ENCODE measurements at regions not wholly inside any gene's neighbourhood (a gene's known extent, or its start where the extent isn't known, plus 50 kb on each side); places are given as distances from the start of the nearest gene placed in this dataset.

GRCh38 chr4:153909672-153910071 lies 120.8 kb upstream of the SFRP2 start:
- no peaks in the 10 kb centered on the region for H3K79me2 ChIP-seq (ENCODE audit: insufficient read depth, low read depth)
- TF ChIP-seq CTCF (conservative IDR thresholded peaks at IDR 0.05; ENCODE audit: low read depth, low read length), result no peak
- H4K20me1 ChIP-seq (ENCODE audit: insufficient read depth), result no peaks in the 10 kb centered on the region
- no peaks in the 10 kb centered on the region for H3K27me3 ChIP-seq (ENCODE audit: insufficient read depth, low read depth)
- no peak overlapping the region for H3K4me3 ChIP-seq (IDR thresholded peaks at IDR 0.05; ENCODE audit: insufficient read depth, low read depth, low read length)
- peaks cover 12% of the 10 kb centered on the region for H3K4me1 ChIP-seq (ENCODE audit: low read depth, poor library complexity, severe bottlenecking)
- no peaks in the 10 kb centered on the region for H3K36me3 ChIP-seq (ENCODE audit: insufficient read depth)
- no peak overlapping the region for H3K27ac ChIP-seq
- H2AFZ ChIP-seq (ENCODE audit: low read depth), result no peak overlapping the region
- H3K4me2 ChIP-seq, result no peak overlapping the region
- H3K9ac ChIP-seq, result no peak overlapping the region

GRCh38 chr4:153906231-153906630 lies 117.3 kb upstream of the SFRP2 start:
- H3K9ac ChIP-seq, result no peak overlapping the region
- no peaks in the 10 kb centered on the region for H3K27me3 ChIP-seq (ENCODE audit: insufficient read depth, low read depth)
- no peak overlapping the region for H3K4me3 ChIP-seq (IDR thresholded peaks at IDR 0.05; ENCODE audit: insufficient read depth, low read depth, low read length)
- H2AFZ ChIP-seq (ENCODE audit: low read depth), result no peak overlapping the region
- H3K4me2 ChIP-seq, result no peak overlapping the region
- H3K36me3 ChIP-seq (ENCODE audit: insufficient read depth), result no peaks in the 10 kb centered on the region
- no peak overlapping the region for H3K27ac ChIP-seq
- no peaks in the 10 kb centered on the region for H3K4me1 ChIP-seq (ENCODE audit: low read depth, poor library complexity, severe bottlenecking)
- no peaks in the 10 kb centered on the region for H4K20me1 ChIP-seq (ENCODE audit: insufficient read depth)
- no peak for TF ChIP-seq CTCF (conservative IDR thresholded peaks at IDR 0.05; ENCODE audit: low read depth, low read length)
- no peaks in the 10 kb centered on the region for H3K79me2 ChIP-seq (ENCODE audit: insufficient read depth, low read depth)

GRCh38 chr4:153905231-153905630 lies 116.3 kb upstream of the SFRP2 start:
- Histone ChIP-seq H3K4me1 (ENCODE audit: low read depth, poor library complexity, severe bottlenecking) (no peaks in the 10 kb centered on the region), H3K27ac (no peak overlapping the region), H3K9ac (no peak overlapping the region), H3K36me3 (ENCODE audit: insufficient read depth) (no peaks in the 10 kb centered on the region), H4K20me1 (ENCODE audit: insufficient read depth) (no peaks in the 10 kb centered on the region), H2AFZ (ENCODE audit: low read depth) (no peak overlapping the region), H3K79me2 (ENCODE audit: insufficient read depth, low read depth) (no peaks in the 10 kb centered on the region), H3K4me3 (IDR thresholded peaks at IDR 0.05; ENCODE audit: insufficient read depth, low read depth, low read length) (no peak overlapping the region), H3K4me2 (no peak overlapping the region), H3K27me3 (ENCODE audit: insufficient read depth, low read depth) (no peaks in the 10 kb centered on the region)
- no peak for TF ChIP-seq CTCF (conservative IDR thresholded peaks at IDR 0.05; ENCODE audit: low read depth, low read length)

GRCh38 chr4:153904011-153904410 lies 115.1 kb upstream of the SFRP2 start:
- H3K4me1 ChIP-seq (ENCODE audit: low read depth, poor library complexity, severe bottlenecking), result no peaks in the 10 kb centered on the region
- H3K27me3 ChIP-seq (ENCODE audit: insufficient read depth, low read depth), result no peaks in the 10 kb centered on the region
- no peaks in the 10 kb centered on the region for H4K20me1 ChIP-seq (ENCODE audit: insufficient read depth)
- H3K79me2 ChIP-seq (ENCODE audit: insufficient read depth, low read depth), result no peaks in the 10 kb centered on the region
- no peak overlapping the region for H3K9ac ChIP-seq
- no peak for TF ChIP-seq CTCF (conservative IDR thresholded peaks at IDR 0.05; ENCODE audit: low read depth, low read length)
- no peaks in the 10 kb centered on the region for H3K36me3 ChIP-seq (ENCODE audit: insufficient read depth)
- H3K4me2 ChIP-seq, result no peak overlapping the region
- H3K27ac ChIP-seq, result no peak overlapping the region
- H2AFZ ChIP-seq (ENCODE audit: low read depth), result no peak overlapping the region
- H3K4me3 ChIP-seq (IDR thresholded peaks at IDR 0.05; ENCODE audit: insufficient read depth, low read depth, low read length), result no peak overlapping the region

GRCh38 chr4:153901220-153901619 lies 112.3 kb upstream of the SFRP2 start:
- Histone ChIP-seq H2AFZ (ENCODE audit: low read depth) (no peak overlapping the region), H3K4me2 (no peak overlapping the region), H3K9ac (no peak overlapping the region), H4K20me1 (ENCODE audit: insufficient read depth) (no peaks in the 10 kb centered on the region), H3K79me2 (ENCODE audit: insufficient read depth, low read depth) (no peaks in the 10 kb centered on the region), H3K36me3 (ENCODE audit: insufficient read depth) (no peaks in the 10 kb centered on the region), H3K4me1 (ENCODE audit: low read depth, poor library complexity, severe bottlenecking) (no peaks in the 10 kb centered on the region), H3K27ac (no peak overlapping the region), H3K4me3 (IDR thresholded peaks at IDR 0.05; ENCODE audit: insufficient read depth, low read depth, low read length) (no peak overlapping the region), H3K27me3 (ENCODE audit: insufficient read depth, low read depth) (no peaks in the 10 kb centered on the region)
- TF ChIP-seq CTCF (conservative IDR thresholded peaks at IDR 0.05; ENCODE audit: low read depth, low read length), result no peak
